ENCODE measurements at regions not wholly inside any gene's neighbourhood (a gene's known extent, or its start where the extent isn't known, plus 50 kb on each side); places are given as distances from the start of the nearest gene placed in this dataset.
"Not testable (repeated sequence)": the region's sequence is repeated elsewhere in the genome, so short reads cannot be mapped to it uniquely, and the experiment has no call there.

GRCh38 chr2:82938321-82938845 is 1520.7 kb downstream of the SUCLG1 start:
- not testable (repeated sequence) for H4K8ac ChIP-seq (ENCODE audit: low read depth, low read length); H3K4me1 ChIP-seq (ENCODE audit: control insufficient read depth, low read depth, low read length); H3K27ac ChIP-seq (ENCODE audit: low read depth, low read length); H3K4ac ChIP-seq (ENCODE audit: low read depth, low read length); H3K79me2 ChIP-seq (ENCODE audit: control insufficient read depth, insufficient read depth, low read length); H2BK15ac ChIP-seq (replicated peaks; ENCODE audit: low read depth); H3K23ac ChIP-seq (ENCODE audit: low read length); H3K56ac ChIP-seq (ENCODE audit: low read length); H2BK120ac ChIP-seq (ENCODE audit: low read depth, low read length); DNase-seq; H3K79me1 ChIP-seq (ENCODE audit: low read length); H3K4me2 ChIP-seq (ENCODE audit: low read length); H2AK5ac ChIP-seq (ENCODE audit: low read length); H3K18ac ChIP-seq (ENCODE audit: low read length); H3K9ac ChIP-seq (ENCODE audit: low read length); H3K36me3 ChIP-seq (ENCODE audit: control insufficient read depth, insufficient read depth, low read length); H2BK5ac ChIP-seq (ENCODE audit: low read length); H4K5ac ChIP-seq (ENCODE audit: low read length); H3K4me3 ChIP-seq (ENCODE audit: low read length); H3K27me3 ChIP-seq (ENCODE audit: insufficient read depth, low read length, poor library complexity)
- no CpG with 5 or more reads among the region's 40 CpGs for WGBS (ENCODE audit: extremely low coverage, insufficient coverage, low lambda C conversion rate)

DNA sequence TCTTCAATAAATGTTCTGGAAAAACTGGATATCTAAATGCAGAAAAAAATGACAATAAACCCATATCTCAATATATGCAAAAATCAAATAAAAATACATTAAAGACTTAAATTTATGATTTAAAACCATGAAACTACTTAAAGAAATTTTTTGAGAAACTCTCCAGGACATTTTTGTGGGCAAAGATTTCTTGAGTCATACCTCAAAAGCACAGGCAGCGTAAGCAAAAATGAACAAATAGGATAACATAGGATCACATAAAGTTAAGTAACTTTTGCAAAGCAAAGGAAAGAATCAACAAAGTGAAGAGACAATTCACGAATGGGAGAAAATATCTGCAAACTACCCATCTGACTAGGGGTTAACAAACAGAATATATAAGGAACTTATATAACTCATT is 1545.5 kb downstream of the SUCLG1 start:
- Histone ChIP-seq H3K4me1 (ENCODE audit: control insufficient read depth, low read depth, low read length) (no peaks in the 10 kb centered on the region), H3K79me2 (ENCODE audit: control insufficient read depth, insufficient read depth, low read length) (no peaks in the 10 kb centered on the region), H3K4ac (ENCODE audit: low read depth, low read length) (no peak overlapping the region)

DNA sequence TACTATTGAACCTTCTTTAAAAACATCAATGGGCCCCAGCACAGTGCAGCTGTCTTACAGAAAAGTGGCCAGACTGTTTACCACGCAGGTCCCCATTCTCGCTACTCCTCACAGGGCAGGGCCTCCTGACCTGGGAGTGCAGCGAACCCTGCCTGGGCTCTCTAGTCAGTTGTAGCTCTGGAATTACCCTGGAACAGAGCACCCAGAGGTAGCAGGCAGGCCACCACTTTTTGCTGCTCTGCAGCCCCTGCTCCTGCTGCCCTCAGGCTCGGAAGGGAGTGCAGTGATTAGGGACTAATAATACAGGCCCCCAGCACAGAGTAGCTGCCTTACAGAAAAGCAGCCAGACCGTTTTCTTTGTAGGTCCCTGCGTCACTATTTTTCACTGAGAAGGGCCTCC is 1563.0 kb downstream of the SUCLG1 start:
- Histone ChIP-seq H2BK15ac (replicated peaks; ENCODE audit: low read depth) (no peak overlapping the region), H3K27ac (ENCODE audit: low read depth, low read length) (no peak overlapping the region)
- WGBS (ENCODE audit: extremely low coverage, insufficient coverage, low lambda C conversion rate), result no CpG with 5 or more reads among the region's 6 CpGs

More for the DNA sequence above, 1545.5 kb downstream of the SUCLG1 start:
- no peak overlapping the region for H3K4me3 ChIP-seq (ENCODE audit: low read length)
- H2AK5ac ChIP-seq (ENCODE audit: low read length), result no peak overlapping the region
- H3K56ac ChIP-seq (ENCODE audit: low read length), result no peak overlapping the region
- no peak overlapping the region for H2BK120ac ChIP-seq (ENCODE audit: low read depth, low read length)
- H3K27ac ChIP-seq (ENCODE audit: low read depth, low read length), result no peak overlapping the region
- H3K36me3 ChIP-seq (ENCODE audit: control insufficient read depth, insufficient read depth, low read length), result no peaks in the 10 kb centered on the region
- H3K27me3 ChIP-seq (ENCODE audit: insufficient read depth, low read length, poor library complexity), result no peaks in the 10 kb centered on the region
- H4K8ac ChIP-seq (ENCODE audit: low read depth, low read length), result no peak overlapping the region
- H3K9ac ChIP-seq (ENCODE audit: low read length), result no peak overlapping the region
- no peak overlapping the region for H3K4me2 ChIP-seq (ENCODE audit: low read length)
- no peak for DNase-seq
- H4K5ac ChIP-seq (ENCODE audit: low read length), result no peak overlapping the region
- no peak overlapping the region for H3K23ac ChIP-seq (ENCODE audit: low read length)
- no peak overlapping the region for H2BK15ac ChIP-seq (replicated peaks; ENCODE audit: low read depth)
- H2BK5ac ChIP-seq (ENCODE audit: low read length), result no peak overlapping the region
- no peak overlapping the region for H3K18ac ChIP-seq (ENCODE audit: low read length)
- H3K79me1 ChIP-seq (ENCODE audit: low read length), result no peaks in the 10 kb centered on the region
- no CpG with 5 or more reads among the region's 2 CpGs for WGBS (ENCODE audit: extremely low coverage, insufficient coverage, low lambda C conversion rate)

GRCh38 chr2:82893190-82893589 is 1565.9 kb downstream of the SUCLG1 start:
- no peak overlapping the region for H2BK15ac ChIP-seq (replicated peaks; ENCODE audit: low read depth)
- no peak overlapping the region for H2AK5ac ChIP-seq (ENCODE audit: low read length)
- no peak overlapping the region for H2BK120ac ChIP-seq (ENCODE audit: low read depth, low read length)
- H4K5ac ChIP-seq (ENCODE audit: low read length), result no peak overlapping the region
- no peaks in the 10 kb centered on the region for H3K79me1 ChIP-seq (ENCODE audit: low read length)
- no peak overlapping the region for H4K8ac ChIP-seq (ENCODE audit: low read depth, low read length)
- no peak overlapping the region for H3K4me2 ChIP-seq (ENCODE audit: low read length)
- no peaks in the 10 kb centered on the region for H3K4me1 ChIP-seq (ENCODE audit: control insufficient read depth, low read depth, low read length)
- H3K4me3 ChIP-seq (ENCODE audit: low read length), result no peak overlapping the region
- H3K18ac ChIP-seq (ENCODE audit: low read length), result no peak overlapping the region
- no peak overlapping the region for H2BK5ac ChIP-seq (ENCODE audit: low read length)
- H3K27ac ChIP-seq (ENCODE audit: low read depth, low read length), result no peak overlapping the region
- WGBS (ENCODE audit: extremely low coverage, insufficient coverage, low lambda C conversion rate), result no CpG with 5 or more reads among the region's 2 CpGs
- no peaks in the 10 kb centered on the region for H3K79me2 ChIP-seq (ENCODE audit: control insufficient read depth, insufficient read depth, low read length)
- no peaks in the 10 kb centered on the region for H3K27me3 ChIP-seq (ENCODE audit: insufficient read depth, low read length, poor library complexity)
- H3K4ac ChIP-seq (ENCODE audit: low read depth, low read length), result no peak overlapping the region
- H3K56ac ChIP-seq (ENCODE audit: low read length), result no peak overlapping the region
- no peak overlapping the region for H3K9ac ChIP-seq (ENCODE audit: low read length)
- no peaks in the 10 kb centered on the region for H3K36me3 ChIP-seq (ENCODE audit: control insufficient read depth, insufficient read depth, low read length)
- no peak for DNase-seq
- H3K23ac ChIP-seq (ENCODE audit: low read length), result no peak overlapping the region

More for the DNA sequence above, 1563.0 kb downstream of the SUCLG1 start:
- H3K79me1 ChIP-seq (ENCODE audit: low read length), result no peaks in the 10 kb centered on the region
- H4K5ac ChIP-seq (ENCODE audit: low read length), result no peak overlapping the region
- no peak overlapping the region for H3K4me3 ChIP-seq (ENCODE audit: low read length)
- no peaks in the 10 kb centered on the region for H3K79me2 ChIP-seq (ENCODE audit: control insufficient read depth, insufficient read depth, low read length)
- no peak overlapping the region for H2AK5ac ChIP-seq (ENCODE audit: low read length)
- no peak overlapping the region for H3K56ac ChIP-seq (ENCODE audit: low read length)
- no peak overlapping the region for H2BK120ac ChIP-seq (ENCODE audit: low read depth, low read length)
- H3K27me3 ChIP-seq (ENCODE audit: insufficient read depth, low read length, poor library complexity), result no peaks in the 10 kb centered on the region
- no peak overlapping the region for H3K9ac ChIP-seq (ENCODE audit: low read length)
- H3K4me1 ChIP-seq (ENCODE audit: control insufficient read depth, low read depth, low read length), result no peaks in the 10 kb centered on the region
- no peaks in the 10 kb centered on the region for H3K36me3 ChIP-seq (ENCODE audit: control insufficient read depth, insufficient read depth, low read length)
- no peak overlapping the region for H3K23ac ChIP-seq (ENCODE audit: low read length)
- no peak overlapping the region for H3K4me2 ChIP-seq (ENCODE audit: low read length)
- H3K18ac ChIP-seq (ENCODE audit: low read length), result no peak overlapping the region
- DNase-seq, result no peak
- no peak overlapping the region for H3K4ac ChIP-seq (ENCODE audit: low read depth, low read length)
- no peak overlapping the region for H2BK5ac ChIP-seq (ENCODE audit: low read length)
- no peak overlapping the region for H4K8ac ChIP-seq (ENCODE audit: low read depth, low read length)

DNA sequence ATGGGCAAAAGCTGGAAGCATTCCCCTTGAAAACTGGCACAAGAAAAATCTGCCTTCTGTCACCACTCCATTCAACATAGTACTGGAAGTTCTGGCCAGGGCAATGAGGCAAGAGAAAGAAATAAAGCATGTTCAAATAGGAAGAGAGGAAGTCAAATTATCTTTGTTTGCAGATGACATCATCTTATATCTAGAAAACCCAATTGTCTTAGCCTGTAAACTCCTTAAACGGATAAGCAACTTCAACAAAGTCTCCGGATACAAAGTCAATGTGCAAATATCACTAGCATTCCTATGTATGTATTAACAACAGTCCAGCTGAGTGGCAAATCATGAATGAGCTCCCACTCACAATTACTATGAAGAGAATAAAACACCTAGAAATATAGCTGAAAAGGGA is 1579.3 kb downstream of the SUCLG1 start:
- H2BK15ac ChIP-seq (replicated peaks; ENCODE audit: low read depth), result no peak overlapping the region
- no peak overlapping the region for H4K8ac ChIP-seq (ENCODE audit: low read depth, low read length)
- no peak overlapping the region for H4K5ac ChIP-seq (ENCODE audit: low read length)
- no peak overlapping the region for H2BK5ac ChIP-seq (ENCODE audit: low read length)
- no peaks in the 10 kb centered on the region for H3K79me1 ChIP-seq (ENCODE audit: low read length)
- H3K56ac ChIP-seq (ENCODE audit: low read length), result no peak overlapping the region
- DNase-seq, result no peak
- no peak overlapping the region for H3K18ac ChIP-seq (ENCODE audit: low read length)
- H3K36me3 ChIP-seq (ENCODE audit: control insufficient read depth, insufficient read depth, low read length), result no peaks in the 10 kb centered on the region
- H3K4me1 ChIP-seq (ENCODE audit: control insufficient read depth, low read depth, low read length), result no peaks in the 10 kb centered on the region
- no peak overlapping the region for H3K4me3 ChIP-seq (ENCODE audit: low read length)
- no peak overlapping the region for H3K9ac ChIP-seq (ENCODE audit: low read length)
- no peaks in the 10 kb centered on the region for H3K79me2 ChIP-seq (ENCODE audit: control insufficient read depth, insufficient read depth, low read length)
- no peak overlapping the region for H3K27ac ChIP-seq (ENCODE audit: low read depth, low read length)
- H3K23ac ChIP-seq (ENCODE audit: low read length), result no peak overlapping the region
- no peak overlapping the region for H2AK5ac ChIP-seq (ENCODE audit: low read length)
- no peak overlapping the region for H3K4me2 ChIP-seq (ENCODE audit: low read length)
- H3K4ac ChIP-seq (ENCODE audit: low read depth, low read length), result no peak overlapping the region
- no CpG with 5 or more reads among the region's 2 CpGs for WGBS (ENCODE audit: extremely low coverage, insufficient coverage, low lambda C conversion rate)
- no peak overlapping the region for H2BK120ac ChIP-seq (ENCODE audit: low read depth, low read length)
- no peaks in the 10 kb centered on the region for H3K27me3 ChIP-seq (ENCODE audit: insufficient read depth, low read length, poor library complexity)

DNA sequence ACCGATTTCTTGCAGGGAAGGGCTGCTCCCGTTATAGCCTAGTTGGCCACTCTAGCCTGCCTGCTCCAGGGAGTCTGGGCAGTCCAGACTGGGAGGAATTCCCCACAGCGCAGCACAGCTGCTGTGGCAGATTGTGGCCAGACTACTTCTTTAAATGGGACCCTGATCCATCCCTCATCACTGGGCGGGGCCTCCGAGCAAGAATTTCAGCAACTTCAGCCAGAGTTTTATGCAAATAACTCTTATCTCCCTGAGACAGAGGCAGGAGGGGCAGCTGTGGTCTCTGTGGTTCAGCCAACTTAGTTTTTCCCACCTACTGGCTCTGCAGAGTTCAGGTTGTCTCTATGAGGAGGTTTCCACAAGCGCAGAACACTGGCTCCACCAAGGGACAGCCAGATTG is 1583.2 kb downstream of the SUCLG1 start:
- Histone ChIP-seq H2BK15ac (replicated peaks; ENCODE audit: low read depth) (no peak overlapping the region), H3K23ac (ENCODE audit: low read length) (no peak overlapping the region), H3K79me2 (ENCODE audit: control insufficient read depth, insufficient read depth, low read length) (no peaks in the 10 kb centered on the region), H2AK5ac (ENCODE audit: low read length) (no peak overlapping the region), H3K4me3 (ENCODE audit: low read length) (no peak overlapping the region), H3K27ac (ENCODE audit: low read depth, low read length) (no peak overlapping the region), H3K4ac (ENCODE audit: low read depth, low read length) (no peak overlapping the region), H3K18ac (ENCODE audit: low read length) (no peak overlapping the region), H3K4me2 (ENCODE audit: low read length) (no peak overlapping the region), H4K5ac (ENCODE audit: low read length) (no peak overlapping the region), H2BK120ac (ENCODE audit: low read depth, low read length) (no peak overlapping the region), H2BK5ac (ENCODE audit: low read length) (no peak overlapping the region), H3K56ac (ENCODE audit: low read length) (no peak overlapping the region), H4K8ac (ENCODE audit: low read depth, low read length) (no peak overlapping the region), H3K9ac (ENCODE audit: low read length) (no peak overlapping the region), H3K79me1 (ENCODE audit: low read length) (no peaks in the 10 kb centered on the region), H3K4me1 (ENCODE audit: control insufficient read depth, low read depth, low read length) (no peaks in the 10 kb centered on the region), H3K27me3 (ENCODE audit: insufficient read depth, low read length, poor library complexity) (no peaks in the 10 kb centered on the region), H3K36me3 (ENCODE audit: control insufficient read depth, insufficient read depth, low read length) (no peaks in the 10 kb centered on the region)
- peak; percentile 63 for DNase-seq
- WGBS (ENCODE audit: extremely low coverage, insufficient coverage, low lambda C conversion rate), result no CpG with 5 or more reads among the region's 6 CpGs

Data from mesendoderm (in vitro differentiated cells).